A549 (cell line): ENCODE measurements at regions not wholly inside any gene's neighbourhood (a gene's known extent, or its start where the extent isn't known, plus 50 kb on each side); places are given as distances from the start of the nearest gene placed in this dataset.

Experiments used
- ATAC-seq, 2 experiments: fragments of 200-7000 bp in 1 of 2; fragments of >200 bp in 1 of 2; cut with Nextera tagmentation in 1 of 2; cut with Tn5 transposase in 1 of 2; 3 replicates each; pipeline versions ENCODE4 v1.8.0 to v1.9.1; 2018 to 2020; ENCODE audit warnings: mild to moderate bottlenecking in 1 of 2, moderate library complexity in 1 of 2
- CTCF ChIA-PET: fragments of 300-600 bp; sonication (Branson Sonifier 250); formaldehyde crosslinking; extraction: SDS; loops from one replicate; lab custom pipeline; 2021; ENCODE audit warnings: antibody characterized with exemption, inconsistent platforms; lab: Yijun Ruan, JAX
- POLR2A ChIA-PET: fragments of 350-600 bp; formaldehyde crosslinking; extraction: SDS; loops from one replicate; lab custom pipeline; 2021; ENCODE audit warnings: antibody characterized with exemption, inconsistent platforms; lab: Yijun Ruan, JAX
- DNase-seq, 2 experiments: peaks; one replicate each; pipeline versions ENCODE4 v3.0.0 to v3.0.0-alpha.2; 2011 to 2016; ENCODE audit warnings: low read depth in 1 of 2, low spot score in 1 of 2
- FAIRE-seq: peaks from 2 replicates; lab custom pipeline; 2011; peaks lifted over from hg19 to GRCh38; lab: Jason Lieb, UNC
- H3K27ac ChIP-seq, 2 experiments: fragments of >200 bp; sonication (Bioruptor Twin); formaldehyde crosslinking; 3 replicates each; pipeline ENCODE4 v1.5.1; 2016 to 2017
- H3K4me1 ChIP-seq: fragments of >200 bp; sonication (Bioruptor Twin); formaldehyde crosslinking; 3 replicates; pipeline ENCODE4 v1.6.1; 2016
- H3K4me2 ChIP-seq: fragments of >200 bp; sonication (Bioruptor Twin); formaldehyde crosslinking; 3 replicates; pipeline ENCODE4 v1.6.1; 2016
- H3K4me3 ChIP-seq: fragments of >200 bp; sonication (Bioruptor Twin); formaldehyde crosslinking; 3 replicates; pipeline ENCODE4 v1.5.1; 2016
- H3K9me3 ChIP-seq: fragments of >200 bp; sonication (Bioruptor Twin); formaldehyde crosslinking; 3 replicates; pipeline ENCODE4 v1.6.1; 2016
- CBX8 ChIP-seq: fragments of 200-600 bp; sonication (generic); IDR thresholded peaks from 2 replicates; pipeline ENCODE4 v1.6.1; 2016
- E2F6 ChIP-seq: IDR thresholded peaks from 2 replicates; pipeline ENCODE4 v1.6.1; 2012; ENCODE audit warnings: low read depth, borderline replicate concordance
- EHF ChIP-seq: fragments of 250-450 bp; sonication (Bioruptor Pico); IDR thresholded peaks from 2 replicates; pipeline ENCODE4 v1.5.0; 2020; ENCODE audit warnings: mild to moderate bottlenecking
- FOXS1 ChIP-seq: fragments of 250-450 bp; sonication (Bioruptor Pico); IDR thresholded peaks from 2 replicates; pipeline ENCODE4 v1.5.0; 2020; ENCODE audit warnings: mild to moderate bottlenecking, moderate library complexity
- HMGXB4 ChIP-seq: fragments of 250-450 bp; sonication (Bioruptor Pico); IDR thresholded peaks from 2 replicates; pipeline ENCODE4 v1.5.0; 2021; ENCODE audit warnings: mild to moderate bottlenecking, moderate library complexity, borderline replicate concordance
- HOXA7 ChIP-seq: fragments of 250-450 bp; sonication (Bioruptor Pico); IDR thresholded peaks from 2 replicates; pipeline ENCODE4 v1.5.0; 2020; ENCODE audit warnings: mild to moderate bottlenecking, moderate library complexity
- JUN ChIP-seq, 2 experiments: fragments of >200 bp; sonication (Bioruptor Twin); formaldehyde crosslinking; IDR thresholded peaks; 2 replicates in 1 of 2; 3 replicates in 1 of 2; pipeline ENCODE4 v1.6.1; 2016 to 2017
- JUNB ChIP-seq: fragments of >200 bp; sonication (Bioruptor Twin); formaldehyde crosslinking; IDR thresholded peaks from 2 replicates; pipeline ENCODE4 v1.6.1; 2016
- KDM1A ChIP-seq: fragments of 200-600 bp; sonication (generic); IDR thresholded peaks from 2 replicates; pipeline ENCODE4 v1.6.1; 2016; ENCODE audit warnings: low read depth, mild to moderate bottlenecking
- MAFK ChIP-seq: fragments of 450-650 bp; IDR thresholded peaks from 2 replicates; pipeline ENCODE4 v1.6.1; 2014; ENCODE audit not compliant: partially characterized antibody
- NFE2L2 ChIP-seq: fragments of 150-350 bp; conservative IDR thresholded peaks from 2 replicates; pipeline ENCODE4 v1.6.1; 2014; ENCODE audit warnings: low read length
- NPAS2 ChIP-seq: fragments of 250-450 bp; sonication (Bioruptor Pico); IDR thresholded peaks from 2 replicates; pipeline ENCODE4 v1.8.0; 2022; ENCODE audit warnings: mild to moderate bottlenecking, moderate library complexity, borderline replicate concordance
- PBX3 ChIP-seq: IDR thresholded peaks from 2 replicates; pipeline ENCODE4 v1.6.1; 2012
- PHF8 ChIP-seq: fragments of 200-600 bp; sonication (generic); IDR thresholded peaks from 2 replicates; pipeline ENCODE4 v1.6.1; 2016; ENCODE audit warnings: low read depth, mild to moderate bottlenecking, antibody characterized with exemption, moderate library complexity, borderline replicate concordance
- POLR2A ChIP-seq: IDR thresholded peaks from 2 replicates; pipeline ENCODE4 v1.6.1; 2012; ENCODE audit warnings: mild to moderate bottlenecking, low read length
- POLR2AphosphoS2 ChIP-seq: conservative IDR thresholded peaks from 2 replicates; pipeline ENCODE4 v1.6.1; 2012; ENCODE audit warnings: low read length, improper control_type of control experiment, inconsistent platforms
- REST ChIP-seq: fragments of 200-600 bp; sonication (generic); IDR thresholded peaks from 2 replicates; pipeline ENCODE4 v1.6.1; 2016; ENCODE audit warnings: antibody characterized with exemption, mild to moderate bottlenecking, moderate library complexity
- SMC3 ChIP-seq: fragments of >200 bp; sonication (Bioruptor Twin); formaldehyde crosslinking; IDR thresholded peaks from 3 replicates; pipeline ENCODE4 v1.6.1; 2018; ENCODE audit warnings: inconsistent platforms
- SREBF2 ChIP-seq: fragments of 450-650 bp; IDR thresholded peaks from 2 replicates; pipeline ENCODE4 v1.6.1; 2014; ENCODE audit warnings: mild to moderate bottlenecking, moderate library complexity
- TFCP2L1 ChIP-seq: fragments of 250-450 bp; sonication (Bioruptor Pico); IDR thresholded peaks from 2 replicates; pipeline ENCODE4 v1.5.0; 2021; ENCODE audit warnings: mild to moderate bottlenecking
- WGBS: methylation state at CpG from one replicate; pipeline ENCODE4 v1.1.6; 2017; ENCODE audit errors: missing lambda C conversion rate; 5-methylcytosine and 5-hydroxymethylcytosine counted together
- TF ChIP-seq, protein P1 (sequence below): fragments of >200 bp; sonication (Bioruptor Twin); formaldehyde crosslinking; IDR thresholded peaks from 2 replicates; pipeline ENCODE4 v1.6.1; 2016

DNA sequence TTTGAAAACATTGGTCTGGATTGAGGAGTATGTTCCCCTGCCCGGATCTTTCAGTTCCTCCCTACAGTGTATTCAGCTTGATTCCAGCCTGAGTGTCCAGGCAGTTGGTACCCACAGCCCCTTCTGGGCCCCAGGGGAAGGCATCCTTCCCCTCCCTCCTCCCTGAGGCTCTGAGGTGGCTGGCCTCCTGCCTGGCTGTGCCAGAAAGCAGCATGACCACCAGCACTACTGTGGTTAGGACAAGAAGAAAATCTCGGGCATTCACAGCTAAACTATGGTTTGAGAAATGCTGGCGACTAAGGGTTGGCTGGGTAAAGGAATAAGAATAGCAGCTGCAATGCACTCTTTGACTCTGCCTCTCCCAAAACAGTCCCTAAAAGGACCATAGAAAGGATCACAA lies 84.6 kb upstream of the LIFR start (continued):
- TF ChIP-seq REST: no peak
- TF ChIP-seq, protein P1, sequence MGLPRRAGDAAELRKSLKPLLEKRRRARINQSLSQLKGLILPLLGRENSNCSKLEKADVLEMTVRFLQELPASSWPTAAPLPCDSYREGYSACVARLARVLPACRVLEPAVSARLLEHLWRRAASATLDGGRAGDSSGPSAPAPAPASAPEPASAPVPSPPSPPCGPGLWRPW: no peak
- no peak for TF ChIP-seq SREBF2
- TF ChIP-seq NPAS2 (CRISPR knock-in tag): no peak
- TF ChIP-seq NFE2L2: no peak

- DNase-seq (no peak), ATAC-seq (no peak), FAIRE-seq (no peak)
- Histone ChIP-seq H3K4me2 (no peak overlapping the region), H3K4me1 (peaks cover 9% of the 10 kb centered on the region; the same call in 2 of the 3 replicates), H3K27ac (no peak overlapping the region), H3K4me3 (no peak overlapping the region), H3K9me3 (0 out of 3 replicates have a peak, but pooled peaks cover 3% of the 10 kb centered on the region)
- 56% methylated on average over 7 of the region's 7 CpGs for WGBS
- ChIA-PET POLR2A (no interaction called here), CTCF (no interaction called here)
- TF ChIP-seq JUN (IDR thresholded peaks at IDR 0.05): no peak
- TF ChIP-seq POLR2AphosphoS2: no peak
- TF ChIP-seq FOXS1: no peak
- no peak for TF ChIP-seq HMGXB4
- TF ChIP-seq CBX8: no peak
- no peak for TF ChIP-seq TFCP2L1
- no peak for TF ChIP-seq SMC3
- TF ChIP-seq PBX3: no peak
- no peak for TF ChIP-seq EHF
- TF ChIP-seq PHF8: no peak
- no peak for TF ChIP-seq E2F6
- TF ChIP-seq POLR2A: no peak
- no peak for TF ChIP-seq KDM1A
- TF ChIP-seq JUNB: no peak
- TF ChIP-seq HOXA7 (CRISPR knock-in tag): no peak
- no peak for TF ChIP-seq MAFK
Measured at GRCh38 chr5:38642189-38642911, 85.9 kb upstream of the LIFR start.
